NCI-H510A treated with DMSO at 0.1 percent for 48 hours (cell line): ENCODE measurements at regions not wholly inside any gene's neighbourhood (a gene's known extent, or its start where the extent isn't known, plus 50 kb on each side); places are given as distances from the start of the nearest gene placed in this dataset.

Experiments
- DNase-seq: peaks from one replicate; lab custom pipeline; 2025; lab: John Stamatoyannopoulos, UW

DNA sequence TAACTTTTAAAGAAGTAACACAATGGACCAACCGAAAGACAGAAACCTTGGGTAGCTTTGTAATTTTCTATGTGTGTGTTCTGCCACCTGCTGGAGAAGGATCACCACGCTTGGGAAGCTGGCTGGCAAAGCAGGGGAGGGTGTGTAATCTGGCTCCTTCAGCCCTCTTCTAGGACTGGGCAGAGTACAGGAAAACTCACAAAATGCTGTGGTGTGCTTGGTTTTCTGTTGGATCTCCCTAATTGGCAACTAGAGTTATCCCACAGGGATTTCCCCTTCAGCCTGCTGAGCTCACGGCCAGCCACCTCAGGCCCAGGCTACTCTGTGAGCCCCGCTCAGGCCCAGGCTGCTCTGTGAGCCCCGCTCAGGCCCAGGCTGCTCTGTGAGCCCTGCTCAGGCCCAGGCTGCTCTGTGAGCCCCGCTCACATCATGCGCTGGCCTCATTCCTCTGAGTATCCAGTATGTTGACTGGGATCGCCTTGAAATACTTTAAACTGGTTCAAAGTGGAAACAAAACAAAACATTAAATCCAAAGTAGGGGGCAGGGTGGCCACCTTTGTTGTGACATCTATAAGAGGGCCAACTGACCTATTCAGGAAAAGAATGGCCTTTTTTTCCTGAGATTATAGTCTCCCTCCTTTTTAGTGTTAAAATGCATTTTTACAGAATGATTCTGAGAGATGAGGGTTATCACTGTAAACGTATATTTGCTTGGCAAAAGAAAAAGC is 52.0 kb upstream of the RNU6-8 start:
- DNase-seq: peak; percentile 65

DNA sequence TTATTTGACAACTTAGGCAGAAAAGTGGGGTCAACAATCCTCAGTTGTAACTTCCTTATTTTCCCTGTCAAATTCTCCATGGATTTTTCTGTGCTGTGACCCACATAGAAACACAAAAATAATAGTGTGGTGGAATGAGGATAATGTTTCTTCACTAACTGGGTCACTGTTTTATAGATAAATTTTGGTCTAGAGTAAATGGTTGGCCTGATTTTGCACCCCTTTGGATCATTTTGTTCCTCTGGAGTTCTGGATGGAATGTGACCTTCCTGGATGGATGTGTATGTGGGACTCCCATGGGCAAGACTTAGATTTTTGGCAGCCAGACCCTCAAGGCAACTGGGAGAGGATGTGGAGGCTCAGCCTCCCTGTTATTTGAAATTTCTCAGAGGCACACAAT is 52.7 kb upstream of the RNU6-8 start:
- DNase-seq: no peak

GRCh38 chr14:32256576-32256975 is 53.5 kb upstream of the RNU6-8 start:
- no peak for DNase-seq

DNA sequence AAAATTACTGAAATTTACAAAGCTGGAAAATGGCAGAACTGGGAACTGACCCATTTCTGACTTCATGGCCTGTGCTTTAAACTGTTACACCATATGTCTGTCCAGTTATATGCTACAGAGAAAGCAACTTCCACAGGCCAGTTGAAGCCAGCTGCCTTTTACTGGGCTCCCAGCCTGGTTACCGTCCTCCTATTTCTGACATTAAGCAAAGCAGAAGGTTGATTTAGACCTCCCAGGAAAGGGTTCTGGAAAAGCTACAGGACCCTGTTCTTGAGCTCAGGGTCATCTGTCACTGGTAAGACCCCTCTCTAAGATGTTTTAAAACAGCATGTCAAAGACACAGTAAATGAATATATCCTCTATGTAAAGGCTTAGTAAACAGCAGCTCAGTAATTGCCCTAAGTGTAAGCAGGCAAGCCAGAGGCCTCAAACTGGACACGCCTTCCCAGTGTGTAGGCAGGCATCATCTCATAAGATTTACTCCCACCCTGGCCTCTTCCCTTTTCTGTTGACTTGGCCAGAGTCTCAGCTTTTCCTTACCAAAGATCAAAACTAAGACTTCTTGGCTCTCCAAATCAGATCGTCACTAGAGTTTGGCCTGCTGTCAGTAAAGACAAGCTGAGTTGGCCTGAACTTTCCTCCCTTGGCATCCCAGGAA is 55.4 kb upstream of the RNU6-8 start:
- DNase-seq: no peak

DNA sequence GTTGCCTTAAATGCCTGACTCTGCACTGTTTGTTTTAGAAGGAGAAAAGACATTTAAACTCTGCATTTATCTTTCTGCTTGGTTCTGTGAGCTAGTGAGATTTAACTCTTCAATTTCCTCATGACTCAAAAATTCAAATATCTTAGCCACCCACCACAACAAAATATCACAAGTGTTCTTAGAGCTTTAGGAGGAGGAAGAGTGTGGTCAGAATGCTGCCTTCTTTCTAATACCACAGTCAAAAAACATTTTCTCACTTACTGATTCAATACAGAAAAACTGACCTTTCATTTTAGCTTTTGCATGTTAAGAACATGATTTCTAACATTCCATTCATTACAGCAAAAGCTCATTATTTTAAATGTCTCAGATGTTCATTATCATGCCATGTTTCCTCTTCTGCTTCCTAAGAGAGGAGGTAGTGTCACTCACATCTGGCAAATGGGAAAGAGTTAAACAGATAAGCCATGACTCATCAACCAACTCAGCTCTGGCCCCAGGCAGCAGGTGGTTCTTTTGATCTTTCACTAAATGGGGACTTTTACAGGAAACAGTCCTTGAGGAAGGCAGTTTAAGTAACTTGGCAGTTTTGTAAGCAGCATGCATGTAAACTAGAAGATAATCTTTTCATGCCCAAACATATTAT is 56.4 kb upstream of the RNU6-8 start:
- DNase-seq: peak; percentile 41

DNA sequence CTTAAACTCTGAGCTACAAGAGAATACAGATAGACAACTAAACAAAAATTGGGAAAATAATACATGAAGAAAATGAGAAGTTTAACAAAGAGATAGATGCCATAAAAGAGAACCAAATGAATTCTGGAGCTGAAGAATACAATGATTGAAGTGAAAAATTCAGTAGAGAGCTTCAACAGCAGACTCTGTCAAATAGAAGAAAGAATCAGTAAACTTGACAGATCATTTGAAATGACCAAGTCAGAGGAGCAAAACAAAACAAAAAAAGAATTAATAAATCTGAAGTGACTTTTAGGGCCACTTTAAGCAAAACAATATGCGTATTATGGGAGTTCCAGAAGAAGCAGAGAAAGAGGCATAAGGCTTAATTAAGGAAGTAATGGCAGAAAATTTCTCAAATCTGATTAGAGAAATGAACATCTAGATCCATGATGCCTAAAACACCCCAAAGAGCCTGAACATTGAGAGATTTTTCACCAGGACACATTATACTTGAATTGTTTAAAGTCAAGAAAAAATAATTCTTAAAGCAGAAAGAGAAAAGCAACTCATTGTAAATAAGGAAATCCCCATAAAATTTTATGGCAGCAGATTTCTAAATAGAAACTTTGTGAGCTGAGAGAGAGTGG is 61.0 kb upstream of the RNU6-8 start:
- no peak for DNase-seq

- DNase-seq: no peak
These were observed 62.5 kb upstream of the RNU6-8 start for GRCh38 chr14:32265584-32265983.

- no peak for DNase-seq
These were observed 51.1 kb upstream of the AKAP6 start for GRCh38 chr14:32277998-32278397.
